WTC11 (cell line): ENCODE measurements at regions not wholly inside any gene's neighbourhood (a gene's known extent, or its start where the extent isn't known, plus 50 kb on each side); places are given as distances from the start of the nearest gene placed in this dataset.

Experiments
- FOXJ3 ChIP-seq: sonication (generic); formaldehyde crosslinking; IDR thresholded peaks from 2 replicates; pipeline ENCODE4 v1.9.0; 2021; ENCODE audit warnings: missing genetic modification reagents, mild to moderate bottlenecking, borderline replicate concordance
- MAX ChIP-seq: sonication (generic); formaldehyde crosslinking; IDR thresholded peaks from 2 replicates; pipeline ENCODE4 v1.8.0; 2022; ENCODE audit warnings: mild to moderate bottlenecking, missing genetic modification reagents

GRCh38 chr7:96824686-96825085 lies 115.0 kb upstream of the SEM1 start:
- TF ChIP-seq MAX (CRISPR knock-in tag) (no peak), FOXJ3 (CRISPR knock-in tag) (no peak)
